Panc1 (cell line): ENCODE measurements at regions not wholly inside any gene's neighbourhood (a gene's known extent, or its start where the extent isn't known, plus 50 kb on each side); places are given as distances from the start of the nearest gene placed in this dataset.

ENCODE experiments used
- ATAC-seq: fragments of 200-7000 bp; cut with Tn5 transposase; 2 replicates; pipeline ENCODE4 v1.9.1; 2020; ENCODE audit warnings: mild to moderate bottlenecking, moderate library complexity
- BruUV-seq: library from RNA; stranded (reverse); fragments of 400-500 nt; replicated peaks from 2 replicates; lab custom pipeline; 2021; lab: Mats Ljungman, UMichigan
- CTCF ChIA-PET: fragments of 300-600 bp; sonication (Branson Sonifier 250); formaldehyde crosslinking; loops from one replicate; lab custom pipeline; 2022; ENCODE audit warnings: antibody characterized with exemption; lab: Charles Lee
- POLR2A ChIA-PET: fragments of 300-600 bp; sonication (Branson Sonifier 250); formaldehyde crosslinking; loops from one replicate; lab custom pipeline; 2022; ENCODE audit warnings: antibody characterized with exemption; lab: Charles Lee
- DNase-seq: peaks from one replicate; pipeline ENCODE4 v3.0.0-alpha.2; 2010; ENCODE audit warnings: low read depth, low spot score
- H3K27ac ChIP-seq: 2 replicates; pipeline ENCODE4 v1.5.1; 2011; ENCODE audit warnings: mild to moderate bottlenecking, low read length, inconsistent platforms
- H3K27me3 ChIP-seq: fragments of 200-500 bp; sonication (Bioruptor generic); 2 replicates; pipeline ENCODE4 v1.6.0; 2014; ENCODE audit warnings: low read length, inconsistent platforms; ENCODE audit not compliant: control insufficient read depth, insufficient read depth
- H3K36me3 ChIP-seq: fragments of 200-500 bp; sonication (Bioruptor generic); 2 replicates; pipeline ENCODE4 v1.5.1; 2014; ENCODE audit warnings: inconsistent platforms, mild to moderate bottlenecking, low read length, moderate library complexity; ENCODE audit not compliant: control insufficient read depth, insufficient read depth
- H3K4me1 ChIP-seq: 2 replicates; pipeline ENCODE4 v1.5.1; 2011; ENCODE audit warnings: inconsistent platforms, mild to moderate bottlenecking, low read length, moderate library complexity; ENCODE audit not compliant: control insufficient read depth, insufficient read depth
- H3K4me3 ChIP-seq, 2 experiments: 2 replicates each; pipeline ENCODE4 v1.5.1; 2011 to 2012; ENCODE audit warnings: low read depth in 2 of 2, low read length in 2 of 2, mild to moderate bottlenecking in 2 of 2, inconsistent platforms in 1 of 2, moderate library complexity in 1 of 2
- H3K9me3 ChIP-seq: fragments of 200-500 bp; sonication (Bioruptor generic); 2 replicates; pipeline ENCODE4 v1.5.1; 2014; ENCODE audit warnings: low read depth, mild to moderate bottlenecking, inconsistent platforms, low read length, moderate library complexity; ENCODE audit not compliant: control insufficient read depth, insufficient read depth
- CTCF ChIP-seq: fragments of 450-650 bp; IDR thresholded peaks from 2 replicates; pipeline ENCODE4 v1.5.1; 2017; ENCODE audit warnings: mild to moderate bottlenecking
- POLR2AphosphoS5 ChIP-seq: IDR thresholded peaks from 2 replicates; pipeline ENCODE4 v1.6.1; 2012; ENCODE audit warnings: mild to moderate bottlenecking, low read depth, low read length, moderate library complexity
- REST ChIP-seq, 2 experiments: IDR thresholded peaks; 2 replicates each; pipeline ENCODE4 v1.6.1; 2011 to 2012; ENCODE audit warnings: low read depth in 2 of 2, control low read depth in 1 of 2, low read length in 1 of 2, mild to moderate bottlenecking in 1 of 2, moderate library complexity in 1 of 2; ENCODE audit not compliant: insufficient read depth in 1 of 2
- SIN3A ChIP-seq: IDR thresholded peaks from 2 replicates; pipeline ENCODE4 v1.6.1; 2012; ENCODE audit warnings: low read depth, mild to moderate bottlenecking, low read length, moderate library complexity, borderline replicate concordance; ENCODE audit not compliant: insufficient read depth
- TCF7L2 ChIP-seq: IDR thresholded peaks from 2 replicates; pipeline ENCODE4 v1.6.1; 2011; ENCODE audit warnings: mild to moderate bottlenecking, low read depth, low read length, inconsistent platforms
- in situ Hi-C: cut with HindIII; loops from 2 replicates; pipeline ENCODE4 v1.10.0; 2016; ENCODE audit warnings: low sequenced_read_pairs, low pct_unique_long_range_greater_than_20kb
- intact Hi-C: fragments of 100-400 bp; cut with micrococcal nuclease; formaldehyde crosslinking; loops from one replicate; pipeline ENCODE4 v1.10.0; 2022; ENCODE audit not compliant: unreplicated experiment

- ChIA-PET POLR2A (no interaction called here), CTCF (no interaction called here)
- H3K27me3 ChIP-seq = no peaks in the 10 kb centered on the region
- ATAC-seq (no peak), DNase-seq (no peak)
- in situ Hi-C loops (no loop called here), intact Hi-C loops (no loop called here)
- H3K9me3 ChIP-seq = no peaks in the 10 kb centered on the region
- H3K36me3 ChIP-seq = no peaks in the 10 kb centered on the region
- no peak for TF ChIP-seq POLR2AphosphoS5
- no peak for TF ChIP-seq TCF7L2
- no peak for TF ChIP-seq SIN3A
- TF ChIP-seq CTCF = no peak
- TF ChIP-seq REST (IDR thresholded peaks at IDR 0.05; ENCODE audit: insufficient read depth in 1 of 2, low read depth in 2 of 2, low read length in 1 of 2) = no peak
- H3K4me1 ChIP-seq = no peaks in the 10 kb centered on the region
- no TSS peak for BruUV-seq
- H3K27ac ChIP-seq = no peak overlapping the region
- no peak overlapping the region for H3K4me3 ChIP-seq
Observed at GRCh38 chr13:47837104-47837880, 163.8 kb downstream of the SUCLA2 start.

- intact Hi-C loops = no loop called here
- ChIA-PET CTCF (no interaction called here), POLR2A (no interaction called here)
- no TSS peak for BruUV-seq
- H3K36me3 ChIP-seq = no peaks in the 10 kb centered on the region
- peak overlapping the region; percentile 28 to 56 for H3K4me3 ChIP-seq
- no peaks in the 10 kb centered on the region for H3K27me3 ChIP-seq
- TF ChIP-seq SIN3A (no peak), POLR2AphosphoS5 (no peak), REST (IDR thresholded peaks at IDR 0.05; ENCODE audit: insufficient read depth in 1 of 2, low read depth in 2 of 2, low read length in 1 of 2) (no peak), TCF7L2 (no peak), CTCF (no peak)
- no peaks in the 10 kb centered on the region for H3K4me1 ChIP-seq
- no peaks in the 10 kb centered on the region for H3K9me3 ChIP-seq
- H3K27ac ChIP-seq = no peak overlapping the region
- DNase-seq (no peak), ATAC-seq (peak; percentile 42; the same call in 1 of the 2 replicates)
- in situ Hi-C loops = no loop called here
Observed at GRCh38 chr13:47835470-47836228, 165.4 kb downstream of the SUCLA2 start.
